ENCODE measurements at regions not wholly inside any gene's neighbourhood (a gene's known extent, or its start where the extent isn't known, plus 50 kb on each side); places are given as distances from the start of the nearest gene placed in this dataset.

DNA sequence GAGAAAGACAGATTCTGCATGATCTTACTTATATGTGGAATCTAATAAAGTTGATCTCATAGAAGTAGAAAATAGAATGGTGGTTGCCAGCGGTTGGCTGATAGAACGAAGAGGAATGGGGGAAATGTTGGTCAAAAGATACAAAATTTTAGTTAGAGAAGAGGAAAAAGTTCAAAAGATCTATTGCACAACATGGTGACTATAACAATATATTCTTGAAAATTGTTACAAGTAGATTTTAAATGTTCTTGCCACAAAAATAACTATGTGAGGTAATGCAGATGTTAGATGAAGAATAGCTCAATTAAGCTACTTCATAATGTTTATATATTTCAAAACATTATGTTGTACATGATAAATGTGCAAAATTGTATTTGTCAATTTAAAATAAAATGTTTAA lies 112.3 kb upstream of the SMIM30 start:
- TF ChIP-seq, protein P1, sequence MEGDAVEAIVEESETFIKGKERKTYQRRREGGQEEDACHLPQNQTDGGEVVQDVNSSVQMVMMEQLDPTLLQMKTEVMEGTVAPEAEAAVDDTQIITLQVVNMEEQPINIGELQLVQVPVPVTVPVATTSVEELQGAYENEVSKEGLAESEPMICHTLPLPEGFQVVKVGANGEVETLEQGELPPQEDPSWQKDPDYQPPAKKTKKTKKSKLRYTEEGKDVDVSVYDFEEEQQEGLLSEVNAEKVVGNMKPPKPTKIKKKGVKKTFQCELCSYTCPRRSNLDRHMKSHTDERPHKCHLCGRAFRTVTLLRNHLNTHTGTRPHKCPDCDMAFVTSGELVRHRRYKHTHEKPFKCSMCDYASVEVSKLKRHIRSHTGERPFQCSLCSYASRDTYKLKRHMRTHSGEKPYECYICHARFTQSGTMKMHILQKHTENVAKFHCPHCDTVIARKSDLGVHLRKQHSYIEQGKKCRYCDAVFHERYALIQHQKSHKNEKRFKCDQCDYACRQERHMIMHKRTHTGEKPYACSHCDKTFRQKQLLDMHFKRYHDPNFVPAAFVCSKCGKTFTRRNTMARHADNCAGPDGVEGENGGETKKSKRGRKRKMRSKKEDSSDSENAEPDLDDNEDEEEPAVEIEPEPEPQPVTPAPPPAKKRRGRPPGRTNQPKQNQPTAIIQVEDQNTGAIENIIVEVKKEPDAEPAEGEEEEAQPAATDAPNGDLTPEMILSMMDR (IDR thresholded peaks at IDR 0.05), result no peak
- no peak for TF ChIP-seq POLR2A (IDR thresholded peaks at IDR 0.05)
- no peak for TF ChIP-seq EP300 (IDR thresholded peaks at IDR 0.05; ENCODE audit: low read depth)

Data from transverse colon (tissue), 3 donors.